HEK293 (cell line): ENCODE measurements at regions not wholly inside any gene's neighbourhood (a gene's known extent, or its start where the extent isn't known, plus 50 kb on each side); places are given as distances from the start of the nearest gene placed in this dataset.

Source experiments
- CTCF ChIA-PET: fragments of 350-600 bp; formaldehyde crosslinking; extraction: SDS; loops from one replicate; lab custom pipeline; 2021; ENCODE audit warnings: antibody characterized with exemption; lab: Yijun Ruan, JAX
- POLR2A ChIA-PET: fragments of 300-600 bp; formaldehyde crosslinking; extraction: SDS; loops from one replicate; lab custom pipeline; 2020; ENCODE audit warnings: antibody characterized with exemption, inconsistent platforms; lab: Yijun Ruan, JAX
- H3K27ac ChIP-seq: fragments of 200-500 bp; sonication (Bioruptor generic); 2 replicates; pipeline ENCODE4 v1.5.1; 2014; ENCODE audit warnings: low read depth, low read length, control low read depth, inconsistent platforms; ENCODE audit errors: extremely low read depth
- H3K36me3 ChIP-seq, 2 experiments: fragments of 200-500 bp in 1 of 2; sonication (Bioruptor generic) in 1 of 2; 1 replicate in 1 of 2; 2 replicates in 1 of 2; pipeline ENCODE4 v1.5.1; 2014 to 2017; ENCODE audit warnings: inconsistent platforms in 2 of 2, low read length in 2 of 2; ENCODE audit not compliant: control insufficient read depth in 2 of 2, insufficient read depth in 1 of 2
- H3K4me1 ChIP-seq: fragments of 200-500 bp; sonication (Bioruptor generic); 2 replicates; pipeline ENCODE4 v1.5.1; 2014; ENCODE audit warnings: mild to moderate bottlenecking, low read length, inconsistent platforms; ENCODE audit not compliant: control insufficient read depth, insufficient read depth
- H3K4me3 ChIP-seq: 2 replicates; pipeline ENCODE4 v1.5.1; 2011; ENCODE audit warnings: low read depth, mild to moderate bottlenecking, control low read depth, low read length, moderate library complexity
- H3K9me3 ChIP-seq: fragments of 200-500 bp; sonication (Bioruptor generic); 2 replicates; pipeline ENCODE4 v1.5.1; 2014; ENCODE audit warnings: low read depth, low read length, inconsistent platforms; ENCODE audit not compliant: control insufficient read depth, insufficient read depth
- EGR2 ChIP-seq: fragments of 450-650 bp; formaldehyde crosslinking; IDR thresholded peaks from 2 replicates; pipeline ENCODE4 v1.5.1; 2016; ENCODE audit warnings: low read depth, missing biosample characterization, missing genetic modification characterization
- REPIN1 ChIP-seq: fragments of 450-650 bp; formaldehyde crosslinking; IDR thresholded peaks from 2 replicates; pipeline ENCODE4 v1.5.1; 2017; ENCODE audit warnings: missing biosample characterization, missing genetic modification characterization, low read depth
- ZNF114 ChIP-seq: fragments of 450-650 bp; formaldehyde crosslinking; IDR thresholded peaks from 2 replicates; pipeline ENCODE4 v1.5.0; 2017; ENCODE audit warnings: missing biosample characterization, missing genetic modification characterization
- ZNF155 ChIP-seq: fragments of 450-650 bp; formaldehyde crosslinking; IDR thresholded peaks from 2 replicates; pipeline ENCODE4 v1.5.1; 2016; ENCODE audit warnings: missing biosample characterization, missing genetic modification characterization
- ZNF184 ChIP-seq: fragments of 450-650 bp; IDR thresholded peaks from 2 replicates; pipeline ENCODE4 v1.5.1; 2018; ENCODE audit warnings: missing biosample characterization, mild to moderate bottlenecking, missing genetic modification characterization
- ZNF19 ChIP-seq: fragments of 450-650 bp; formaldehyde crosslinking; IDR thresholded peaks from 2 replicates; pipeline ENCODE4; 2016; ENCODE audit warnings: missing biosample characterization, missing genetic modification characterization, low read depth
- ZNF221 ChIP-seq: fragments of 450-650 bp; formaldehyde crosslinking; IDR thresholded peaks from 2 replicates; pipeline ENCODE4 v1.5.1; 2017; ENCODE audit warnings: missing biosample characterization, missing genetic modification characterization, borderline replicate concordance
- ZNF23 ChIP-seq: fragments of 450-650 bp; formaldehyde crosslinking; IDR thresholded peaks from 2 replicates; pipeline ENCODE4 v1.5.1; 2016; ENCODE audit warnings: missing biosample characterization, missing genetic modification characterization, borderline replicate concordance
- ZNF24 ChIP-seq: fragments of 450-650 bp; formaldehyde crosslinking; IDR thresholded peaks from 2 replicates; pipeline ENCODE4 v1.5.1; 2016; ENCODE audit warnings: missing biosample characterization, missing genetic modification characterization
- ZNF248 ChIP-seq: fragments of 450-650 bp; formaldehyde crosslinking; IDR thresholded peaks from 2 replicates; pipeline ENCODE4 v1.5.1; 2017; ENCODE audit warnings: missing biosample characterization, missing genetic modification characterization
- ZNF48 ChIP-seq: fragments of 450-650 bp; formaldehyde crosslinking; IDR thresholded peaks from 2 replicates; pipeline ENCODE4 v1.5.1; 2016; ENCODE audit warnings: missing biosample characterization, missing genetic modification characterization
- ZNF544 ChIP-seq: fragments of 450-650 bp; formaldehyde crosslinking; IDR thresholded peaks from 2 replicates; pipeline ENCODE4 v1.5.0; 2017; ENCODE audit warnings: missing biosample characterization, missing genetic modification characterization
- ZNF548 ChIP-seq: fragments of 450-650 bp; formaldehyde crosslinking; IDR thresholded peaks from 2 replicates; pipeline ENCODE4 v1.5.1; 2016; ENCODE audit warnings: missing biosample characterization, missing genetic modification characterization
- ZNF660 ChIP-seq: fragments of 450-650 bp; IDR thresholded peaks from 2 replicates; pipeline ENCODE4 v1.5.1; 2018; ENCODE audit warnings: missing biosample characterization, mild to moderate bottlenecking, missing genetic modification characterization
- ZNF701 ChIP-seq: fragments of 450-650 bp; formaldehyde crosslinking; IDR thresholded peaks from 2 replicates; pipeline ENCODE4 v1.5.1; 2016; ENCODE audit warnings: missing biosample characterization, missing genetic modification characterization
- ZNF830 ChIP-seq: fragments of 450-650 bp; IDR thresholded peaks from 2 replicates; pipeline ENCODE4 v1.5.0; 2018; ENCODE audit warnings: missing biosample characterization, missing genetic modification characterization, low read depth, mild to moderate bottlenecking, moderate library complexity
- ZNF837 ChIP-seq: fragments of 450-650 bp; formaldehyde crosslinking; IDR thresholded peaks from 2 replicates; pipeline ENCODE4 v1.5.1; 2016; ENCODE audit warnings: missing biosample characterization, missing genetic modification characterization
- TF ChIP-seq, protein P1 (sequence below): fragments of 450-650 bp; formaldehyde crosslinking; IDR thresholded peaks from 2 replicates; pipeline ENCODE4 v1.5.1; 2017; ENCODE audit warnings: missing biosample characterization, missing genetic modification characterization
- TF ChIP-seq, protein P2 (sequence below): fragments of 450-650 bp; formaldehyde crosslinking; IDR thresholded peaks from 2 replicates; pipeline ENCODE4 v1.5.1; 2016; ENCODE audit warnings: missing biosample characterization, missing genetic modification characterization
- TF ChIP-seq, protein P3 (sequence below): fragments of 450-650 bp; formaldehyde crosslinking; IDR thresholded peaks from 2 replicates; pipeline ENCODE4 v1.5.1; 2016; ENCODE audit warnings: missing biosample characterization, missing genetic modification characterization, borderline replicate concordance
- TF ChIP-seq, protein P4 (sequence below): fragments of 450-650 bp; formaldehyde crosslinking; IDR thresholded peaks from 2 replicates; pipeline ENCODE4 v1.5.1; 2017; ENCODE audit warnings: missing biosample characterization, missing genetic modification characterization
- TF ChIP-seq, protein P5 (sequence below): fragments of 450-650 bp; formaldehyde crosslinking; IDR thresholded peaks from 2 replicates; pipeline ENCODE4 v1.5.1; 2016; ENCODE audit warnings: missing biosample characterization, missing genetic modification characterization
- TF ChIP-seq, protein P6 (sequence below): fragments of 450-650 bp; formaldehyde crosslinking; IDR thresholded peaks from 2 replicates; pipeline ENCODE4 v1.5.1; 2016; ENCODE audit warnings: missing biosample characterization, missing genetic modification characterization

DNA sequence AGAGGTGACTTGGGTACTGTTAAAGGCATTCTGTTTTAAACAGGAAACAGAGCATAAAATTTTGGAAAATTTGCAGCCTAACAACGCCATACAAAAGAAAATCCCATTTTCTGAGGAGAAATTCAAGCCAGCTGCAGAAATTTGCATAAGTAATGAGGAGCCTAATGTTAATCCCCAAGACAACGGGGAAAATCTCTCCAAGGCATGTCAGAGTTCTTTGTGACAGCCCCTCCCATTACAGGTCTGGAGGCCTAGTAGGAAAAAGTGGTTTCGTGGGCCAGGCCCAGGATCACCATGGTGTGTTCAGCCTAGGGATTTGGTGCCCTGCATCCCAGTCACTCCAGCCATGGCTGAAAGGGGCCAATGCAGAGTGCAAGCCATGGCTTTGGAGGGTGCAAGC, 1333.1 kb upstream of the TENM4 start:
- no peaks in the 10 kb centered on the region for H3K9me3 ChIP-seq
- H3K27ac ChIP-seq = no peak overlapping the region
- TF ChIP-seq, protein P1, sequence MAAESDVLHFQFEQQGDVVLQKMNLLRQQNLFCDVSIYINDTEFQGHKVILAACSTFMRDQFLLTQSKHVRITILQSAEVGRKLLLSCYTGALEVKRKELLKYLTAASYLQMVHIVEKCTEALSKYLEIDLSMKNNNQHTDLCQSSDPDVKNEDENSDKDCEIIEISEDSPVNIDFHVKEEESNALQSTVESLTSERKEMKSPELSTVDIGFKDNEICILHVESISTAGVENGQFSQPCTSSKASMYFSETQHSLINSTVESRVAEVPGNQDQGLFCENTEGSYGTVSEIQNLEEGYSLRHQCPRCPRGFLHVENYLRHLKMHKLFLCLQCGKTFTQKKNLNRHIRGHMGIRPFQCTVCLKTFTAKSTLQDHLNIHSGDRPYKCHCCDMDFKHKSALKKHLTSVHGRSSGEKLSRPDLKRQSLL (tag by site-specific recombination) = no peak
- TF ChIP-seq ZNF830 = no peak
- TF ChIP-seq, protein P2, sequence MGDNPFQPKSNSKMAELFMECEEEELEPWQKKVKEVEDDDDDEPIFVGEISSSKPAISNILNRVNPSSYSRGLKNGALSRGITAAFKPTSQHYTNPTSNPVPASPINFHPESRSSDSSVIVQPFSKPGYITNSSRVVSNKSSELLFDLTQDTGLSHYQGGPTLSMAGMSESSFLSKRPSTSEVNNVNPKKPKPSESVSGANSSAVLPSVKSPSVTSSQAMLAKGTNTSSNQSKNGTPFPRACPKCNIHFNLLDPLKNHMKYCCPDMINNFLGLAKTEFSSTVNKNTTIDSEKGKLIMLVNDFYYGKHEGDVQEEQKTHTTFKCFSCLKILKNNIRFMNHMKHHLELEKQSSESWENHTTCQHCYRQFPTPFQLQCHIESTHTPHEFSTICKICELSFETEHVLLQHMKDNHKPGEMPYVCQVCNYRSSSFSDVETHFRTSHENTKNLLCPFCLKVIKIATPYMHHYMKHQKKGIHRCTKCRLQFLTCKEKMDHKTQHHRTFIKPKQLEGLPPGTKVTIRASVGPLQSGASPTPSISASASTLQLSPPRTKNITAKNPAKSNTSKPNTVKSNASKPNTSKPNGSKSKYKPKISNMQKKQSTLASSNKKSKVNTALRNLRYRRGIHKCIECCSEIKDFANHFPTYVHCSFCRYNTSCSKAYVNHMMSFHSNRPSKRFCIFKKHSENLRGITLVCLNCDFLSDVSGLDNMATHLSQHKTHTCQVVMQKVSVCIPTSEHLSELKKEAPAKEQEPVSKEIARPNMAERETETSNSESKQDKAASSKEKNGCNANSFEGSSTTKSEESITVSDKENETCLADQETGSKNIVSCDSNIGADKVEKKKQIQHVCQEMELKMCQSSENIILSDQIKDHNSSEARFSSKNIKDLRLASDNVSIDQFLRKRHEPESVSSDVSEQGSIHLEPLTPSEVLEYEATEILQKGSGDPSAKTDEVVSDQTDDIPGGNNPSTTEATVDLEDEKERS (tag by site-specific recombination) = no peak
- TF ChIP-seq, protein P3, sequence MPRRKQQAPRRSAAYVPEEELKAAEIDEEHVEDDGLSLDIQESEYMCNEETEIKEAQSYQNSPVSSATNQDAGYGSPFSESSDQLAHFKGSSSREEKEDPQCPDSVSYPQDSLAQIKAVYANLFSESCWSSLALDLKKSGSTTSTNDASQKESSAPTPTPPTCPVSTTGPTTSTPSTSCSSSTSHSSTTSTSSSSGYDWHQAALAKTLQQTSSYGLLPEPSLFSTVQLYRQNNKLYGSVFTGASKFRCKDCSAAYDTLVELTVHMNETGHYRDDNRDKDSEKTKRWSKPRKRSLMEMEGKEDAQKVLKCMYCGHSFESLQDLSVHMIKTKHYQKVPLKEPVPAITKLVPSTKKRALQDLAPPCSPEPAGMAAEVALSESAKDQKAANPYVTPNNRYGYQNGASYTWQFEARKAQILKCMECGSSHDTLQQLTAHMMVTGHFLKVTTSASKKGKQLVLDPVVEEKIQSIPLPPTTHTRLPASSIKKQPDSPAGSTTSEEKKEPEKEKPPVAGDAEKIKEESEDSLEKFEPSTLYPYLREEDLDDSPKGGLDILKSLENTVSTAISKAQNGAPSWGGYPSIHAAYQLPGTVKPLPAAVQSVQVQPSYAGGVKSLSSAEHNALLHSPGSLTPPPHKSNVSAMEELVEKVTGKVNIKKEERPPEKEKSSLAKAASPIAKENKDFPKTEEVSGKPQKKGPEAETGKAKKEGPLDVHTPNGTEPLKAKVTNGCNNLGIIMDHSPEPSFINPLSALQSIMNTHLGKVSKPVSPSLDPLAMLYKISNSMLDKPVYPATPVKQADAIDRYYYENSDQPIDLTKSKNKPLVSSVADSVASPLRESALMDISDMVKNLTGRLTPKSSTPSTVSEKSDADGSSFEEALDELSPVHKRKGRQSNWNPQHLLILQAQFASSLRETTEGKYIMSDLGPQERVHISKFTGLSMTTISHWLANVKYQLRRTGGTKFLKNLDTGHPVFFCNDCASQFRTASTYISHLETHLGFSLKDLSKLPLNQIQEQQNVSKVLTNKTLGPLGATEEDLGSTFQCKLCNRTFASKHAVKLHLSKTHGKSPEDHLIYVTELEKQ = no peak
- TF ChIP-seq, all 188 proteins: peak for 0
- POLR2A ChIA-PET = no interaction called here
- CTCF ChIA-PET = no interaction called here
- no peak overlapping the region for H3K4me3 ChIP-seq
- no peaks in the 10 kb centered on the region for H3K4me1 ChIP-seq
- no peaks in the 10 kb centered on the region for H3K36me3 ChIP-seq

DNA sequence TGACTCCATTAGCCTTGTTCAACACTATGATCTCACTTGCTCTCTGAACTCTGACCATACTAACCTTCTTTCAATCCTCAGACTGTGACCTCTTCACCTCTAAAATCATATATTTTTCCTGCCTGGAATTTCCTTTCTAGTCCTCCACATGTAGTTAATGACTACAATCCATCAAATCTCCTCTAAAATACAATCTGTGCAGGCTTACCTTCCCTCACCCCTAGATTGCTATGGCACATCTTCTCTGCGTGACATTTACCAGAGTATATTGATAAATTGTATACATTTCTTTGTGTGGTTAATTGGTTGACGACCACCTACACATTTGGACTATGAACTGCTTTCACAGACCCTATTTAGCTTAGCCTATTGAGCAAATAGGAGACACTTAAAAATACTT, 1330.2 kb upstream of the TENM4 start:
- Histone ChIP-seq H3K4me1 (no peaks in the 10 kb centered on the region), H3K9me3 (no peaks in the 10 kb centered on the region)
- no peak for TF ChIP-seq ZNF248 (tag by site-specific recombination)
- no peak for TF ChIP-seq ZNF19 (tag by site-specific recombination)
- TF ChIP-seq ZNF184 (tag by site-specific recombination) = no peak
- no peak for TF ChIP-seq ZNF48 (tag by site-specific recombination)
- no peak for TF ChIP-seq ZNF544
- no peak for TF ChIP-seq ZNF114 (tag by site-specific recombination)
- TF ChIP-seq, protein P4, sequence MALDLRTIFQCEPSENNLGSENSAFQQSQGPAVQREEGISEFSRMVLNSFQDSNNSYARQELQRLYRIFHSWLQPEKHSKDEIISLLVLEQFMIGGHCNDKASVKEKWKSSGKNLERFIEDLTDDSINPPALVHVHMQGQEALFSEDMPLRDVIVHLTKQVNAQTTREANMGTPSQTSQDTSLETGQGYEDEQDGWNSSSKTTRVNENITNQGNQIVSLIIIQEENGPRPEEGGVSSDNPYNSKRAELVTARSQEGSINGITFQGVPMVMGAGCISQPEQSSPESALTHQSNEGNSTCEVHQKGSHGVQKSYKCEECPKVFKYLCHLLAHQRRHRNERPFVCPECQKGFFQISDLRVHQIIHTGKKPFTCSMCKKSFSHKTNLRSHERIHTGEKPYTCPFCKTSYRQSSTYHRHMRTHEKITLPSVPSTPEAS (tag by site-specific recombination) = no peak
- TF ChIP-seq ZNF221 = no peak
- TF ChIP-seq, protein P5, sequence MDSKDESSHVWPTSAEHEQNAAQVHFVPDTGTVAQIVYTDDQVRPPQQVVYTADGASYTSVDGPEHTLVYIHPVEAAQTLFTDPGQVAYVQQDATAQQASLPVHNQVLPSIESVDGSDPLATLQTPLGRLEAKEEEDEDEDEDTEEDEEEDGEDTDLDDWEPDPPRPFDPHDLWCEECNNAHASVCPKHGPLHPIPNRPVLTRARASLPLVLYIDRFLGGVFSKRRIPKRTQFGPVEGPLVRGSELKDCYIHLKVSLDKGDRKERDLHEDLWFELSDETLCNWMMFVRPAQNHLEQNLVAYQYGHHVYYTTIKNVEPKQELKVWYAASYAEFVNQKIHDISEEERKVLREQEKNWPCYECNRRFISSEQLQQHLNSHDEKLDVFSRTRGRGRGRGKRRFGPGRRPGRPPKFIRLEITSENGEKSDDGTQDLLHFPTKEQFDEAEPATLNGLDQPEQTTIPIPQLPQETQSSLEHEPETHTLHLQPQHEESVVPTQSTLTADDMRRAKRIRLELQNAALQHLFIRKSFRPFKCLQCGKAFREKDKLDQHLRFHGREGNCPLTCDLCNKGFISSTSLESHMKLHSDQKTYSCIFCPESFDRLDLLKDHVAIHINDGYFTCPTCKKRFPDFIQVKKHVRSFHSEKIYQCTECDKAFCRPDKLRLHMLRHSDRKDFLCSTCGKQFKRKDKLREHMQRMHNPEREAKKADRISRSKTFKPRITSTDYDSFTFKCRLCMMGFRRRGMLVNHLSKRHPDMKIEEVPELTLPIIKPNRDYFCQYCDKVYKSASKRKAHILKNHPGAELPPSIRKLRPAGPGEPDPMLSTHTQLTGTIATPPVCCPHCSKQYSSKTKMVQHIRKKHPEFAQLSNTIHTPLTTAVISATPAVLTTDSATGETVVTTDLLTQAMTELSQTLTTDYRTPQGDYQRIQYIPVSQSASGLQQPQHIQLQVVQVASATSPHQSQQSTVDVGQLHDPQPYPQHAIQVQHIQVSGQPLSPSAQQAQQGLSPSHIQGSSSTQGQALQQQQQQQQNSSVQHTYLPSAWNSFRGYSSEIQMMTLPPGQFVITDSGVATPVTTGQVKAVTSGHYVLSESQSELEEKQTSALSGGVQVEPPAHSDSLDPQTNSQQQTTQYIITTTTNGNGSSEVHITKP (tag by site-specific recombination) = no peak
- TF ChIP-seq ZNF155 = no peak
- no peak for TF ChIP-seq ZNF24 (tag by site-specific recombination)
- no peak for TF ChIP-seq ZNF837 (tag by site-specific recombination)
- TF ChIP-seq, protein P6, sequence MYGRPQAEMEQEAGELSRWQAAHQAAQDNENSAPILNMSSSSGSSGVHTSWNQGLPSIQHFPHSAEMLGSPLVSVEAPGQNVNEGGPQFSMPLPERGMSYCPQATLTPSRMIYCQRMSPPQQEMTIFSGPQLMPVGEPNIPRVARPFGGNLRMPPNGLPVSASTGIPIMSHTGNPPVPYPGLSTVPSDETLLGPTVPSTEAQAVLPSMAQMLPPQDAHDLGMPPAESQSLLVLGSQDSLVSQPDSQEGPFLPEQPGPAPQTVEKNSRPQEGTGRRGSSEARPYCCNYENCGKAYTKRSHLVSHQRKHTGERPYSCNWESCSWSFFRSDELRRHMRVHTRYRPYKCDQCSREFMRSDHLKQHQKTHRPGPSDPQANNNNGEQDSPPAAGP (tag by site-specific recombination) = no peak
- TF ChIP-seq EGR2 = no peak
- TF ChIP-seq ZNF548 (tag by site-specific recombination) = no peak
- no peak for TF ChIP-seq ZNF660 (tag by site-specific recombination)
- TF ChIP-seq ZNF23 (tag by site-specific recombination) = no peak
- no peak for TF ChIP-seq REPIN1 (tag by site-specific recombination)
- no peak for TF ChIP-seq ZNF701 (tag by site-specific recombination)

More for the DNA sequence above, 1330.2 kb upstream of the TENM4 start:
- ChIA-PET POLR2A (no interaction called here), CTCF (no interaction called here)
- no peaks in the 10 kb centered on the region for H3K36me3 ChIP-seq
- no peak overlapping the region for H3K27ac ChIP-seq
- H3K4me3 ChIP-seq = no peak overlapping the region
